Mesothelial cell of epicardium (in vitro differentiated cells): ENCODE measurements at regions not wholly inside any gene's neighbourhood (a gene's known extent, or its start where the extent isn't known, plus 50 kb on each side); places are given as distances from the start of the nearest gene placed in this dataset.

Experiments
- DNase-seq, 2 experiments: peaks; one replicate each; pipeline ENCODE4 v3.0.0; 2021; ENCODE audit warnings: low spot score in 2 of 2; ENCODE audit not compliant: unreplicated experiment in 2 of 2
- H3K27ac Mint-ChIP-seq: 2 replicates; pipeline ENCODE4 v1.8.0; 2021; ENCODE audit warnings: mixed read lengths
- H3K27me3 Mint-ChIP-seq: 2 replicates; pipeline ENCODE4 v1.8.0; 2021; ENCODE audit warnings: low read depth, mixed read lengths
- H3K36me3 Mint-ChIP-seq: 2 replicates; pipeline ENCODE4 v1.8.0; 2021; ENCODE audit warnings: mixed read lengths
- H3K4me1 Mint-ChIP-seq: 2 replicates; pipeline ENCODE4 v1.8.0; 2021; ENCODE audit warnings: mixed read lengths
- H3K4me3 Mint-ChIP-seq: 2 replicates; pipeline ENCODE4 v1.8.0; 2021; ENCODE audit warnings: mild to moderate bottlenecking, moderate library complexity, mixed read lengths
- H3K9me3 Mint-ChIP-seq: 2 replicates; pipeline ENCODE4 v1.8.0; 2021; ENCODE audit warnings: mixed read lengths
- CTCF ChIP-seq: fragments of 200-600 bp; sonication (generic); IDR thresholded peaks from one replicate; pipeline ENCODE4 v1.5.0; 2021; ENCODE audit warnings: antibody characterized with exemption; ENCODE audit not compliant: unreplicated experiment

- Mint-ChIP-seq H3K4me3 (no peak overlapping the region), H3K27ac (peak overlapping the region; percentile 19), H3K36me3 (peaks cover 2% of the 10 kb centered on the region), H3K9me3 (peaks cover 22% of the 10 kb centered on the region), H3K27me3 (no peaks in the 10 kb centered on the region), H3K4me1 (peaks cover 33% of the 10 kb centered on the region)
- TF ChIP-seq CTCF = no peak
- no peak for DNase-seq
Measured at GRCh38 chr1:5718831-5719632, 273.2 kb downstream of the NPHP4 start.

- H3K4me3 Mint-ChIP-seq = no peak overlapping the region
- peaks cover 2% of the 10 kb centered on the region for H3K36me3 Mint-ChIP-seq
- DNase-seq = no peak
- peaks cover 16% of the 10 kb centered on the region for H3K9me3 Mint-ChIP-seq
- H3K27ac Mint-ChIP-seq = peak overlapping the region; percentile 48
- H3K27me3 Mint-ChIP-seq = no peaks in the 10 kb centered on the region
- no peak for TF ChIP-seq CTCF
- H3K4me1 Mint-ChIP-seq = peaks cover 33% of the 10 kb centered on the region
Measured at GRCh38 chr1:5717031-5717682, 275.1 kb downstream of the NPHP4 start.

GRCh38 chr1:5716126-5716525, 276.1 kb downstream of the NPHP4 start:
- no peaks in the 10 kb centered on the region for H3K27me3 Mint-ChIP-seq
- peaks cover 2% of the 10 kb centered on the region for H3K36me3 Mint-ChIP-seq
- no peak for TF ChIP-seq CTCF
- no peak overlapping the region for H3K27ac Mint-ChIP-seq
- H3K4me3 Mint-ChIP-seq = no peak overlapping the region
- peaks cover 16% of the 10 kb centered on the region for H3K9me3 Mint-ChIP-seq
- no peak for DNase-seq
- peaks cover 33% of the 10 kb centered on the region for H3K4me1 Mint-ChIP-seq

- no peak for TF ChIP-seq CTCF
- H3K4me1 Mint-ChIP-seq = peaks cover 15% of the 10 kb centered on the region
- H3K27me3 Mint-ChIP-seq = no peaks in the 10 kb centered on the region
- peaks cover 2% of the 10 kb centered on the region for H3K36me3 Mint-ChIP-seq
- DNase-seq = no peak
- no peak overlapping the region for H3K4me3 Mint-ChIP-seq
- H3K27ac Mint-ChIP-seq = no peak overlapping the region
- peaks cover 16% of the 10 kb centered on the region for H3K9me3 Mint-ChIP-seq
Measured at GRCh38 chr1:5713101-5714010, 278.9 kb downstream of the NPHP4 start.

GRCh38 chr1:5711956-5712645, 280.1 kb downstream of the NPHP4 start:
- peaks cover 6% of the 10 kb centered on the region for H3K4me1 Mint-ChIP-seq
- TF ChIP-seq CTCF = no peak
- no peak for DNase-seq
- H3K27ac Mint-ChIP-seq = no peak overlapping the region
- peaks cover 16% of the 10 kb centered on the region for H3K9me3 Mint-ChIP-seq
- peaks cover 2% of the 10 kb centered on the region for H3K36me3 Mint-ChIP-seq
- H3K27me3 Mint-ChIP-seq = no peaks in the 10 kb centered on the region
- H3K4me3 Mint-ChIP-seq = no peak overlapping the region
